ENCODE measurements at regions not wholly inside any gene's neighbourhood (a gene's known extent, or its start where the extent isn't known, plus 50 kb on each side); places are given as distances from the start of the nearest gene placed in this dataset.
"Not testable (repeated sequence)": the region's sequence is repeated elsewhere in the genome, so short reads cannot be mapped to it uniquely, and the experiment has no call there.

- TF ChIP-seq, protein P1, sequence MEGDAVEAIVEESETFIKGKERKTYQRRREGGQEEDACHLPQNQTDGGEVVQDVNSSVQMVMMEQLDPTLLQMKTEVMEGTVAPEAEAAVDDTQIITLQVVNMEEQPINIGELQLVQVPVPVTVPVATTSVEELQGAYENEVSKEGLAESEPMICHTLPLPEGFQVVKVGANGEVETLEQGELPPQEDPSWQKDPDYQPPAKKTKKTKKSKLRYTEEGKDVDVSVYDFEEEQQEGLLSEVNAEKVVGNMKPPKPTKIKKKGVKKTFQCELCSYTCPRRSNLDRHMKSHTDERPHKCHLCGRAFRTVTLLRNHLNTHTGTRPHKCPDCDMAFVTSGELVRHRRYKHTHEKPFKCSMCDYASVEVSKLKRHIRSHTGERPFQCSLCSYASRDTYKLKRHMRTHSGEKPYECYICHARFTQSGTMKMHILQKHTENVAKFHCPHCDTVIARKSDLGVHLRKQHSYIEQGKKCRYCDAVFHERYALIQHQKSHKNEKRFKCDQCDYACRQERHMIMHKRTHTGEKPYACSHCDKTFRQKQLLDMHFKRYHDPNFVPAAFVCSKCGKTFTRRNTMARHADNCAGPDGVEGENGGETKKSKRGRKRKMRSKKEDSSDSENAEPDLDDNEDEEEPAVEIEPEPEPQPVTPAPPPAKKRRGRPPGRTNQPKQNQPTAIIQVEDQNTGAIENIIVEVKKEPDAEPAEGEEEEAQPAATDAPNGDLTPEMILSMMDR (IDR thresholded peaks at IDR 0.05; ENCODE audit: low read depth, low read length): not testable (repeated sequence)
- TF ChIP-seq EZH2phosphoT487 (IDR thresholded peaks at IDR 0.05; ENCODE audit: low read depth): not testable (repeated sequence)
These were observed 70.0 kb downstream of the MAFB start for GRCh38 chr20:40619053-40619452.
